MM.1S (cell line): ENCODE measurements at regions not wholly inside any gene's neighbourhood (a gene's known extent, or its start where the extent isn't known, plus 50 kb on each side); places are given as distances from the start of the nearest gene placed in this dataset.

ENCODE experiments used
- EZH2phosphoT487 ChIP-seq: fragments of 300-600 bp; sonication (generic); IDR thresholded peaks from 2 replicates; pipeline ENCODE4 v1.6.1; 2018; ENCODE audit warnings: antibody characterized with exemption, low read length
- TF ChIP-seq, protein P1 (sequence below): fragments of 300-600 bp; sonication (generic); IDR thresholded peaks from 2 replicates; pipeline ENCODE4 v1.5.1; 2016; ENCODE audit warnings: antibody characterized with exemption, low read length, mixed read lengths

DNA sequence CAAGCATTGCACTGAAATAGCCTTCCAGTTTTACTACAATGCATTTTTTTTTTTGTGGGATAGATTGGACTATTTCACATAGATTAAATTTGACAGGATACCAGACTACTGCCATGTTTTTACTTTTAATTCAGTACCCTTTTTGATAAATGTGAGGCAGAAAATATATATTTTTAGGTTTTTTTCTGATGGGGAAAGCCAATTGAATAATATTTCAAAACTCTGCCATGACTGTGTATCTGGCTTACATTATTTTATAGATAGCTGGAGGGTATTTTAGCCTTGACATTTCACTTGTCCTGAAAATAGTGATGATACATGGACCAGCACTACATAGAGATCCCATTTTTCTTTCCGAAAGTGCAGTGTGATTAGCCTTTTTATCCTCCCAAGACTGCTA lies 133.5 kb upstream of the PRR16 start:
- TF ChIP-seq, protein P1, sequence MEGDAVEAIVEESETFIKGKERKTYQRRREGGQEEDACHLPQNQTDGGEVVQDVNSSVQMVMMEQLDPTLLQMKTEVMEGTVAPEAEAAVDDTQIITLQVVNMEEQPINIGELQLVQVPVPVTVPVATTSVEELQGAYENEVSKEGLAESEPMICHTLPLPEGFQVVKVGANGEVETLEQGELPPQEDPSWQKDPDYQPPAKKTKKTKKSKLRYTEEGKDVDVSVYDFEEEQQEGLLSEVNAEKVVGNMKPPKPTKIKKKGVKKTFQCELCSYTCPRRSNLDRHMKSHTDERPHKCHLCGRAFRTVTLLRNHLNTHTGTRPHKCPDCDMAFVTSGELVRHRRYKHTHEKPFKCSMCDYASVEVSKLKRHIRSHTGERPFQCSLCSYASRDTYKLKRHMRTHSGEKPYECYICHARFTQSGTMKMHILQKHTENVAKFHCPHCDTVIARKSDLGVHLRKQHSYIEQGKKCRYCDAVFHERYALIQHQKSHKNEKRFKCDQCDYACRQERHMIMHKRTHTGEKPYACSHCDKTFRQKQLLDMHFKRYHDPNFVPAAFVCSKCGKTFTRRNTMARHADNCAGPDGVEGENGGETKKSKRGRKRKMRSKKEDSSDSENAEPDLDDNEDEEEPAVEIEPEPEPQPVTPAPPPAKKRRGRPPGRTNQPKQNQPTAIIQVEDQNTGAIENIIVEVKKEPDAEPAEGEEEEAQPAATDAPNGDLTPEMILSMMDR = no peak
- TF ChIP-seq EZH2phosphoT487 = no peak
